ENCODE measurements at regions not wholly inside any gene's neighbourhood (a gene's known extent, or its start where the extent isn't known, plus 50 kb on each side); places are given as distances from the start of the nearest gene placed in this dataset.

GRCh38 chr1:4951601-4952000 is 297.2 kb downstream of the AJAP1 start:
- ChIA-PET SMC1A (ENCODE audit: uncharacterized antibody, unreplicated experiment) (no interaction called here), CTCF (no interaction called here), POLR2A (no interaction called here), RAD21 (ENCODE audit: unreplicated experiment) (no interaction called here)
- H3K9me3 ChIP-seq (replicated peaks; ENCODE audit: control insufficient read depth, insufficient read depth, low read length): no peaks in the 10 kb centered on the region; the same call in 2 of the 3 replicates
- H3K36me3 ChIP-seq (ENCODE audit: control insufficient read depth in 2 of 2, insufficient read depth in 2 of 2, low read length in 1 of 2): no peaks in the 10 kb centered on the region
- H4K20me1 ChIP-seq (ENCODE audit: control insufficient read depth, insufficient read depth): no peaks in the 10 kb centered on the region
- DNase-seq (ENCODE audit: low read depth, low spot score): no peak
- ATAC-seq: no peak
- in situ Hi-C loops (cut with MboI): no loop called here
- BruUV-seq (replicated peaks): no TSS peak
- no peak overlapping the region for H3K4me2 ChIP-seq (ENCODE audit: control insufficient read depth, insufficient read depth)
- no peak overlapping the region for H3K27ac ChIP-seq (ENCODE audit: control insufficient read depth, insufficient read depth)
- TF ChIP-seq SMC3 (IDR thresholded peaks at IDR 0.05; ENCODE audit: borderline replicate concordance, low read length) (no peak), RAD21 (IDR thresholded peaks at IDR 0.05; ENCODE audit: insufficient read depth, low read depth, low read length) (no peak), ZNF592 (IDR thresholded peaks at IDR 0.05) (no peak), STAT3 (IDR thresholded peaks at IDR 0.05; ENCODE audit: low read depth, low read length) (no peak), DPF2 (IDR thresholded peaks at IDR 0.05) (no peak), CBFB (IDR thresholded peaks at IDR 0.05; ENCODE audit: low read depth) (no peak), SMARCA5 (IDR thresholded peaks at IDR 0.05) (no peak), NKRF (conservative IDR thresholded peaks at IDR 0.05) (no peak), BCL11A (IDR thresholded peaks at IDR 0.05; ENCODE audit: low read depth, low read length) (no peak), ATF7 (IDR thresholded peaks at IDR 0.05; ENCODE audit: low read depth) (no peak), ZZZ3 (IDR thresholded peaks at IDR 0.05; ENCODE audit: control insufficient read depth, insufficient read length, low read depth) (no peak), IKZF1 (conservative IDR thresholded peaks at IDR 0.05) (no peak), ZNF217 (IDR thresholded peaks at IDR 0.05) (no peak), ZNF274 (IDR thresholded peaks at IDR 0.05; ENCODE audit: insufficient read depth, insufficient read length) (no peak), IKZF2 (IDR thresholded peaks at IDR 0.05) (no peak)
- no peaks in the 10 kb centered on the region for H3K4me1 ChIP-seq (ENCODE audit: control insufficient read depth, insufficient read depth, low read length)
- no peaks in the 10 kb centered on the region; a peak in 1 of 4 replicates for H3K27me3 ChIP-seq (replicated peaks in 1 of 2; ENCODE audit: control insufficient read depth in 2 of 2, insufficient read depth in 2 of 2, low read length in 1 of 2)
- no peaks in the 10 kb centered on the region for H3K79me2 ChIP-seq (ENCODE audit: control insufficient read depth, insufficient read depth, low read length)
- 56% methylated on average over 8 of the region's 8 CpGs for WGBS (ENCODE audit: insufficient coverage, insufficient replicate concordance, low lambda C conversion rate, missing lambda C conversion rate)
- H2AFZ ChIP-seq (ENCODE audit: control insufficient read depth, low read depth, low read length): no peak overlapping the region
- intact Hi-C loops (cut with micrococcal nuclease; ENCODE audit: unreplicated experiment): no loop called here
- no peak overlapping the region for H3K9ac ChIP-seq (ENCODE audit: control insufficient read depth, insufficient read depth, low read length)
- no peak for FAIRE-seq
- H3K4me3 ChIP-seq: no peak overlapping the region
